ENCODE measurements at regions not wholly inside any gene's neighbourhood (a gene's known extent, or its start where the extent isn't known, plus 50 kb on each side); places are given as distances from the start of the nearest gene placed in this dataset.

DNA sequence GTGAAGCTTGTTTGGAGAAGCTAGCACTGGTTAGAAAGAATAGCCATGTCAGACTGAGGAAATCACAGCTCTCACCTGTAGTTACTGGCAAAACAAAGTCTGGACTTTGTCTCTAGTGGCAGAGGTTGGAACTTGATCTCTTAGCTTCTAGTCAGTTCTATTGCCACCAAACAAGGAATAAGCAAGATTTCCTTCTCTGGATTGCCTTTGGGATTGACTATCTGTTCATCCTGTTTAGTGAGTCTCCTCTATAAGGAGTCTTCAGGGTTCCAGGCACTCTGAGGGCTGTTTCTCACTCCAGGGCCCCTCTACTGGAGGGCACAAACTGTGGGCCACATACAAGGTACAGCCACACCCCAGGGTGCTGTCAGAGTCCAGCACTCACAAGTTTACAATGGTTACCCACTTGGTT lies 426.6 kb upstream of the THBS1 start:
- Histone ChIP-seq H3K4me2 (ENCODE audit: low read depth, low read length, poor library complexity, severe bottlenecking) (no peak overlapping the region), H3K9ac (ENCODE audit: low read length) (no peak overlapping the region), H3F3A (ENCODE audit: insufficient read depth) (no peaks in the 10 kb centered on the region), H3K4me3 (ENCODE audit: insufficient read depth, low read length, poor library complexity, severe bottlenecking) (no peak overlapping the region), H4K20me1 (ENCODE audit: low read depth, low read length) (no peaks in the 10 kb centered on the region), H3K9me3 (ENCODE audit: insufficient read depth, low read length) (no peaks in the 10 kb centered on the region), H3K79me2 (ENCODE audit: insufficient read depth, low read length) (no peaks in the 10 kb centered on the region), H2AFZ (ENCODE audit: low read depth, low read length, severe bottlenecking) (no peak overlapping the region), H3K27me3 (ENCODE audit: low read length) (no peaks in the 10 kb centered on the region), H3K36me3 (ENCODE audit: low read length) (no peaks in the 10 kb centered on the region), H3K27ac (ENCODE audit: low read depth, low read length) (no peak overlapping the region), H3K9me2 (replicated peaks; ENCODE audit: insufficient read depth, low read length) (no peaks in the 10 kb centered on the region)
- TF ChIP-seq EZH2phosphoT487 (conservative IDR thresholded peaks at IDR 0.05; ENCODE audit: low read length), result no peak
- TF ChIP-seq, protein P1, sequence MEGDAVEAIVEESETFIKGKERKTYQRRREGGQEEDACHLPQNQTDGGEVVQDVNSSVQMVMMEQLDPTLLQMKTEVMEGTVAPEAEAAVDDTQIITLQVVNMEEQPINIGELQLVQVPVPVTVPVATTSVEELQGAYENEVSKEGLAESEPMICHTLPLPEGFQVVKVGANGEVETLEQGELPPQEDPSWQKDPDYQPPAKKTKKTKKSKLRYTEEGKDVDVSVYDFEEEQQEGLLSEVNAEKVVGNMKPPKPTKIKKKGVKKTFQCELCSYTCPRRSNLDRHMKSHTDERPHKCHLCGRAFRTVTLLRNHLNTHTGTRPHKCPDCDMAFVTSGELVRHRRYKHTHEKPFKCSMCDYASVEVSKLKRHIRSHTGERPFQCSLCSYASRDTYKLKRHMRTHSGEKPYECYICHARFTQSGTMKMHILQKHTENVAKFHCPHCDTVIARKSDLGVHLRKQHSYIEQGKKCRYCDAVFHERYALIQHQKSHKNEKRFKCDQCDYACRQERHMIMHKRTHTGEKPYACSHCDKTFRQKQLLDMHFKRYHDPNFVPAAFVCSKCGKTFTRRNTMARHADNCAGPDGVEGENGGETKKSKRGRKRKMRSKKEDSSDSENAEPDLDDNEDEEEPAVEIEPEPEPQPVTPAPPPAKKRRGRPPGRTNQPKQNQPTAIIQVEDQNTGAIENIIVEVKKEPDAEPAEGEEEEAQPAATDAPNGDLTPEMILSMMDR (IDR thresholded peaks at IDR 0.05; ENCODE audit: insufficient read depth, low read length, poor library complexity, severe bottlenecking), result no peak

- Histone ChIP-seq H3K36me3 (ENCODE audit: low read length) (no peaks in the 10 kb centered on the region), H3K27ac (ENCODE audit: low read depth, low read length) (no peak overlapping the region), H3F3A (ENCODE audit: insufficient read depth) (no peaks in the 10 kb centered on the region), H3K4me2 (ENCODE audit: low read depth, low read length, poor library complexity, severe bottlenecking) (no peak overlapping the region), H3K4me3 (ENCODE audit: insufficient read depth, low read length, poor library complexity, severe bottlenecking) (no peak overlapping the region), H3K9ac (ENCODE audit: low read length) (no peak overlapping the region), H4K20me1 (ENCODE audit: low read depth, low read length) (no peaks in the 10 kb centered on the region), H3K9me2 (replicated peaks; ENCODE audit: insufficient read depth, low read length) (no peaks in the 10 kb centered on the region), H3K27me3 (ENCODE audit: low read length) (no peaks in the 10 kb centered on the region), H3K9me3 (ENCODE audit: insufficient read depth, low read length) (no peaks in the 10 kb centered on the region), H2AFZ (ENCODE audit: low read depth, low read length, severe bottlenecking) (no peak overlapping the region), H3K79me2 (ENCODE audit: insufficient read depth, low read length) (no peaks in the 10 kb centered on the region)
- TF ChIP-seq, protein P1 (IDR thresholded peaks at IDR 0.05; ENCODE audit: insufficient read depth, low read length, poor library complexity, severe bottlenecking), result no peak
- TF ChIP-seq EZH2phosphoT487 (conservative IDR thresholded peaks at IDR 0.05; ENCODE audit: low read length), result no peak
These were observed 426.1 kb upstream of the THBS1 start for GRCh38 chr15:39154776-39155175.

- H3K27me3 ChIP-seq (ENCODE audit: low read length), result no peaks in the 10 kb centered on the region
- H3K27ac ChIP-seq (ENCODE audit: low read depth, low read length), result no peak overlapping the region
- H3F3A ChIP-seq (ENCODE audit: insufficient read depth), result no peaks in the 10 kb centered on the region
- no peak overlapping the region for H3K4me2 ChIP-seq (ENCODE audit: low read depth, low read length, poor library complexity, severe bottlenecking)
- no peaks in the 10 kb centered on the region for H3K79me2 ChIP-seq (ENCODE audit: insufficient read depth, low read length)
- H3K4me3 ChIP-seq (ENCODE audit: insufficient read depth, low read length, poor library complexity, severe bottlenecking), result no peak overlapping the region
- H3K36me3 ChIP-seq (ENCODE audit: low read length), result no peaks in the 10 kb centered on the region
- H4K20me1 ChIP-seq (ENCODE audit: low read depth, low read length), result no peaks in the 10 kb centered on the region
- H3K9me2 ChIP-seq (replicated peaks; ENCODE audit: insufficient read depth, low read length), result no peaks in the 10 kb centered on the region
- H2AFZ ChIP-seq (ENCODE audit: low read depth, low read length, severe bottlenecking), result no peak overlapping the region
- no peak for TF ChIP-seq EZH2phosphoT487 (conservative IDR thresholded peaks at IDR 0.05; ENCODE audit: low read length)
- TF ChIP-seq, protein P1 (IDR thresholded peaks at IDR 0.05; ENCODE audit: insufficient read depth, low read length, poor library complexity, severe bottlenecking), result no peak
- H3K9me3 ChIP-seq (ENCODE audit: insufficient read depth, low read length), result no peaks in the 10 kb centered on the region
- H3K9ac ChIP-seq (ENCODE audit: low read length), result no peak overlapping the region
These were observed 424.7 kb upstream of the THBS1 start for GRCh38 chr15:39156166-39156565.

All from SU-DHL-6 (cell line).